HL-60 (cell line): ENCODE measurements at regions not wholly inside any gene's neighbourhood (a gene's known extent, or its start where the extent isn't known, plus 50 kb on each side); places are given as distances from the start of the nearest gene placed in this dataset.

Source experiments
- DNase-seq, 2 experiments: peaks; one replicate each; pipeline ENCODE4 v3.0.0-alpha.2; 2010 to 2020; ENCODE audit warnings: low read depth in 1 of 2, low spot score in 1 of 2
- H3K27ac ChIP-seq: fragments of 250-450 bp; sonication (Bioruptor Pico); replicated peaks from 2 replicates; pipeline ENCODE4 v1.5.1; 2020; ENCODE audit warnings: mild to moderate bottlenecking, moderate library complexity
- H3K27me3 ChIP-seq: fragments of 250-450 bp; sonication (Bioruptor Pico); 2 replicates; pipeline ENCODE4 v1.5.1; 2021; ENCODE audit warnings: mild to moderate bottlenecking, moderate library complexity; ENCODE audit not compliant: insufficient read depth, poor library complexity, severe bottlenecking
- H3K4me3 ChIP-seq: replicated peaks from 2 replicates; pipeline ENCODE4 v1.5.1; 2011; ENCODE audit warnings: mild to moderate bottlenecking, control low read depth, low read length; ENCODE audit not compliant: insufficient read depth
- CTCF ChIP-seq: IDR thresholded peaks from one replicate; pipeline ENCODE4 v1.5.1; 2011; ENCODE audit warnings: low read length, control low read depth, inconsistent platforms; ENCODE audit not compliant: insufficient read depth
- GABPA ChIP-seq: IDR thresholded peaks from 2 replicates; pipeline ENCODE4 v1.6.1; 2012; ENCODE audit warnings: low read depth
- POLR2AphosphoS5 ChIP-seq: IDR thresholded peaks from 2 replicates; pipeline ENCODE4 v1.6.1; 2012; ENCODE audit warnings: low read depth
- REST ChIP-seq: IDR thresholded peaks from 2 replicates; pipeline ENCODE4 v1.6.1; 2012; ENCODE audit warnings: low read depth; ENCODE audit not compliant: insufficient replicate concordance
- SPI1 ChIP-seq: IDR thresholded peaks from 2 replicates; pipeline ENCODE4 v1.6.1; 2012; ENCODE audit warnings: low read depth, mild to moderate bottlenecking, borderline replicate concordance

GRCh38 chr4:124189545-124189944 lies 523.0 kb downstream of the ANKRD50 start:
- TF ChIP-seq CTCF (no peak), SPI1 (no peak)
- H3K27me3 ChIP-seq: no peaks in the 10 kb centered on the region
- no peak overlapping the region for H3K4me3 ChIP-seq
- DNase-seq: no peak
- H3K27ac ChIP-seq: no peak overlapping the region

DNA sequence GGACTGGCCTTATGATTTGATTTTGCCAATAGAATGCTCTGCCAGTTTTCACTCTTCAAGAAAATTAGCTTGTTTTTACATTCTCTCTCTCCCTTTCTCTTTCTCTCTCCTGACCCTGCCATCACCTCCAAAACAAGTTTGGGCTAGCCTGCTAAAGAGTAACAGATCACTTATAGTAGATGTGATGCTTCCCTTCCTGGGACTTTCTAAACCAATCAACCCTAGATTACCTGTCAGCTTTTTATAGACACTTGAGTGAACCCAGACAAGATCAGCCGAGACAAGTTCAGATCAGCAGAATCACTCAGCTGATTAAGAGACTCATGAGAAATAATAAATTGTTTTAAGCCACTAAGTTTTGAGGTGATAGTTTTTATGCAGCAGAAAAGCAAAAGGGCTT lies 521.2 kb downstream of the ANKRD50 start:
- TF ChIP-seq SPI1: no peak
- TF ChIP-seq POLR2AphosphoS5: no peak
- TF ChIP-seq GABPA: no peak
- TF ChIP-seq CTCF: no peak
- no peak for TF ChIP-seq REST
- DNase-seq: no peak
- no peak overlapping the region for H3K4me3 ChIP-seq
- no peaks in the 10 kb centered on the region for H3K27me3 ChIP-seq
- H3K27ac ChIP-seq: no peak overlapping the region

DNA sequence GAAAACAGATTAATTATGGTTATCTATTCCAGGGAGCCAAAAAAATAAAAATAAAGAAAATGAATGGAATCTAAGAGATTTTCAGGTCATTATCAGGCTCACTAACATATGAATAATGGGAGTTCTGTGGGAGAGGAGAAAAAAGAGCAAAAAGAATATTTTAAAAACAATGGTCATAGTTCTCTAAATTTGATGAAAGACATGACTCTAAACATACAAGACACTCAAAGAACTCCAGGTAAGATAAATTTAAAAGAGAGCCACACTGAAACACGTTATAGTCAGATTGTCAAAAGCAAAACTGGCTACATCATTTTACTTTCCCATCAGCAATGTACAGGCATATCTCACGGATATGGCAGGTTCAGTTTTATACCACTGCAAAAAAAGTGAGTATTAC lies 520.0 kb downstream of the ANKRD50 start:
- Histone ChIP-seq H3K27ac (no peak overlapping the region), H3K27me3 (no peaks in the 10 kb centered on the region), H3K4me3 (no peak overlapping the region)
- DNase-seq: no peak
- TF ChIP-seq POLR2AphosphoS5: no peak
- no peak for TF ChIP-seq CTCF
- TF ChIP-seq GABPA: no peak
- no peak for TF ChIP-seq REST
- TF ChIP-seq SPI1: no peak

GRCh38 chr4:124199185-124199584 lies 513.3 kb downstream of the ANKRD50 start:
- Histone ChIP-seq H3K4me3 (no peak overlapping the region), H3K27ac (no peak overlapping the region), H3K27me3 (no peaks in the 10 kb centered on the region)
- no peak for TF ChIP-seq POLR2AphosphoS5
- no peak for DNase-seq
